ENCODE measurements at regions not wholly inside any gene's neighbourhood (a gene's known extent, or its start where the extent isn't known, plus 50 kb on each side); places are given as distances from the start of the nearest gene placed in this dataset.
"Not testable (repeated sequence)": the region's sequence is repeated elsewhere in the genome, so short reads cannot be mapped to it uniquely, and the experiment has no call there.

- no peak for DNase-seq (ENCODE audit: low read depth, low spot score)
Measured at GRCh38 chr7:131042269-131043160, 285.2 kb upstream of the MKLN1 start.

DNA sequence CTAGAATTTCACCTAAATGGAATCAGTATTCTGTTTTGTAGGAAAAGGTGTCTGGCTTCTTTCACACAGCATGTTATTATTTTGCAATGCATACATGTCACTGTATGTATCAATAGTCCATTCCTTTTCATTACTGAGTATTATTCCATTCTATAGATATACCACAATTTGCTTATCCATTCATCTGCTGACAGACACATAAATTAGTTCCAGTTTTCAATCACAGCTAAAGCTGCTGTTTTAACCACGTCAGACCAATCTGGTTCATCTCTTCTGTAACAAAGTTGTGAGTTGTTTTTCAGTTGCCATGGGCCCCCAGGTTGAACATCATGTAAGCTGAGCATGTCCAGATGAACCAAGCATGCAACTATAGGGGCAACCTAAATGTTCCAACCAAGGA, 282.1 kb upstream of the MKLN1 start:
- DNase-seq (ENCODE audit: low read depth, low spot score): no peak

DNA sequence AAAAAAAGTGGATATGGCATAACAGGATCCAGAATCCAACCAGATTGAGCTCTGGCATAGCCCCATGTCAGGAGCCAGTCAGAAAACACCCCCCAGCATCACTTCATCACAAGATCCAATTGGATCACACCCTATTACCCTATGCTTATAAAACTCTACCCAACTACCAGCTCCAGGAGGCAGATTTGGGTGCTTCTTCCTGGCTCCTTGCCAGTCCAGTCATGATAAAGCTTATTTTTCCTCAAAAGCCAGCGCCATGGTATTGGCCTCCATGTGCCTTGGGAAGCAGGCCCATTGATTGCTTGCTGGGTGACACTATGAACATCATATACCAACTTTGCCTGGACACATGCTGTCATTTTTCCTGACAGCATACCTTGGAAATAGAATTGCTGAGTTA, 281.4 kb upstream of the MKLN1 start:
- no peak for DNase-seq (ENCODE audit: low read depth, low spot score)

- DNase-seq (ENCODE audit: low read depth, low spot score): no peak
Measured at GRCh38 chr7:131047651-131048304, 279.9 kb upstream of the MKLN1 start.

- no peak for DNase-seq (ENCODE audit: low read depth, low spot score)
Measured at GRCh38 chr7:131051304-131051703, 276.4 kb upstream of the MKLN1 start.

DNA sequence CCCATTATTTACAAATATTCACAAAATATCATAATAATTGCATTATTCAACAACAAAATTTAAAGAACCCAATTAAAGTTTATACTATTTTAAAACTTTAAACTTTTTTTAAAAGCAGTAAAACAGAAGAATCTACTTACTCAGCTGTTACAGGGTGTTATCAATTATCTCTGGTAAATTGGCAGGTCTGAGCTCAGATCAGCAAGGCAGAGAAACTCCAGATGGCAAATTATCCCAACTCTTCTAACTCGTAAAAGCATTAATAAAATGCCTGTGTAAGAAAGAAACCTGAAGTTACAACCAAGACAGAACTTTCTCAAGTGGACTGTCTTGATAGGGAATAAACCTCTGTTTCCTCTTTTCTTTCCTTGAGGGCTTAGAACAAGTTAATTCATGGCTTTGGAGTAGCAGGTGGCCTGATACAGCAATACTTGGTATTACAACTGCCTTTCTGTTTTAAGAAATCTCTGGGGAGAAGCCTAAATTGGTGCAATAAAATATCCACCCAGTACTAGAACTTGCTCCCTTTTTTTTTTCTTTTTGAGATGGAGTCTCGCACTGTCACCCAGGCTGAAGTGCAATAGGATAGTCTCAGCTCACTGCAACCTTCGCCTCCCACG, 275.3 kb upstream of the MKLN1 start:
- DNase-seq (ENCODE audit: low read depth, low spot score): no peak

DNA sequence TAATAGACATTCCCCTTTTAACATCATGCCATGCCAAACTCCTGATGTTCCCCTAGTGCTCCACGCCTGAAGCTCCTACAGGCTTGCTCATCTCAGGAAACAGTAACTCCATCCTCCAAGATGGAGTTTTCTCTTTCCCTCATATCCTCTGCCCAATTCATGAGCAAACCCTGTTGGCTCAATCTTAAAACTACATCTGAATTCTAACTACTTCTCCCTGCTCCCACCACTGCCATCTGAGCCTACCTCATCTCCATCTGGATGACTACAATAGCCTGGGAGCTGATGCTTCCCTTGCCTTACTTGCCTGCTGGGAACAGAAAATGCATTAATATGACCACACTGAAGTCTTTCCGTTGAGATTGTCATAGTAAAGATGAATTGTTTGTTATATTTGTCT, 271.7 kb upstream of the MKLN1 start:
- no peak for DNase-seq (ENCODE audit: low read depth, low spot score)

- DNase-seq (ENCODE audit: low read depth, low spot score): no peak
Measured at GRCh38 chr7:131057015-131057793, 270.5 kb upstream of the MKLN1 start.

DNA sequence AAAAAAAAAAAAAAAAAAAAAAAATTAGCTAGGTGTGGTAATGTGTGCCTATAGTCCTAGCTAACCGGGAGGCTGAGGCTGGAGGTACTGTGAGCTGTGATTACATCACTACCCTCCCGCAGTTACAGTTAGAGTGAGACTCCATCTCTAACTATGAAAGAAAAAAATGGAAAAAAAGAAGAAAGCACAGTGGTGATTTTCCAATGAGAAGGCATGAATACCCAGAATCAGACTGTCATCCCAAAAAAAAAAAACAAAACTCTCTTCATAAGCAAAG, 269.9 kb upstream of the MKLN1 start:
- DNase-seq (ENCODE audit: low read depth, low spot score): no peak

- DNase-seq (ENCODE audit: low read depth, low spot score): not testable (repeated sequence)
Measured at GRCh38 chr7:131058561-131059288, 269.0 kb upstream of the MKLN1 start.

- DNase-seq (ENCODE audit: low read depth, low spot score): not testable (repeated sequence)
Measured at GRCh38 chr7:131059401-131059800, 268.3 kb upstream of the MKLN1 start.

DNA sequence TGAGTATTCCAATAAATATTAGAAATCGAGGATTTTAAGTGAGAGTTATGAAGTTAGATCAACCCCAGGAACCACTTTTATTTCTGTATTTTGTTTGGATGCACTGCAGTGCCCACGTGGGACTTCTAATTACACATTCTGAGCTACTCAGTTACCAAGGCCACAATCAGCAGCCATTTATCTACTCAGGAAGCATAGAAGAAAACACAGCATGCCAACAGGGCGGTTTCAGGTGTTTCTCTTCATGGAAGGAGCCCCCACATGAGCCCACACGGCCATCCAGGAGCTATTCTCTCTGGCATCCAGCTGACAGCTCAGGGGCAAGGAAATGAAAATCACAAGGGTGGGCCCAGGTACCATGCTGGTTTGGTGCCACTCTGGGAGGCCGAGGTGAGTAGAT, 266.5 kb upstream of the MKLN1 start:
- no peak for DNase-seq (ENCODE audit: low read depth, low spot score)

GRCh38 chr7:131061818-131062217, 265.9 kb upstream of the MKLN1 start:
- DNase-seq (ENCODE audit: low read depth, low spot score): no peak

DNA sequence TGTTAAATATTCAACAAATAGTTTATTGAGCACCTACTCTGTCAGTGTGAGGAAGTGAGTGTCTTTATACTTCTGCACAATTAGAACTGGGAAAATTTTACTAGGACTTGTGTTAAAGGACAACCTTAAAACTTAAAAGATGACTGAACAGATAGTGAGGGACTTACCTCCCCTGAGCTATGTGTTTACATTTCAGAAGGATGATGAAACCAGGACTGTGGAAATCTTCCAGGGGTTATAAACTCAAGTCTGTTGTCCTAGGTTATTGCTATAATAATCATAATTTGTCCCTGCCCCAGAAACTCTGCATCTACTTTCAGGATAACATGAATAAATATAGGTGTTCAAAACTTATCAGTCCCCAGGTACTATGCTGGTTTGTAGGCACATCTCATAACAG, 261.0 kb upstream of the MKLN1 start:
- no peak for DNase-seq (ENCODE audit: low read depth, low spot score)

GRCh38 chr7:131067220-131067619, 260.5 kb upstream of the MKLN1 start:
- no peak for DNase-seq (ENCODE audit: low read depth, low spot score)

GRCh38 chr7:131068604-131069021, 259.1 kb upstream of the MKLN1 start:
- no peak for DNase-seq (ENCODE audit: low read depth, low spot score)

GRCh38 chr7:131071786-131072504, 255.7 kb upstream of the MKLN1 start:
- no peak for DNase-seq (ENCODE audit: low read depth, low spot score)

DNA sequence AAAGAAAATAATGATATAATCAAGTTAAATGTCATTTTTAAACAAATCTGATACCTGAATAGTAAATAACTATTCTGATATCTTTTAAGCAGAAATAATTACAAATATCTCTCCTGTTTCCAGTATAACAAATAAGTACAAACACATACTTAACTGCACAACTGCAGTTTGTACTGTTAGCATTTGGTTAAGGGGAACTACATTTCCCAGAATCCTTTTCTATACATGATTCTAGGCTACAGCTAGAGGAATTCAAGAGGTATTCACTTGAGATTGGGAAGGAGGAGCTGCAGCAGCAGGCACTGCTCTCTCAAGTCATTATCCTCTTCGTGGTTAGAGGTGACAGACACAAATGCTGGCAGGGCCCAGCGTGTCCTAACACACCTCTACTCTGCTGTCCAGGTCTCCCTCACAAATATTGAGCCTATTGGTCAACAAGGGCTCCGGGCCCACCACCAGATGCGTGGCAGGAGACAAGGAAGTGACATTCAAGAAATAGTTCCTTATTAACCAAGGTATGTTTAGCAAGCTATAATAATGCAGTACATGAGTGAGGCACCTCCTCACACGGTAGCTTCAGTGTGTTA, 255.1 kb upstream of the MKLN1 start:
- DNase-seq (ENCODE audit: low read depth, low spot score): no peak

DNA sequence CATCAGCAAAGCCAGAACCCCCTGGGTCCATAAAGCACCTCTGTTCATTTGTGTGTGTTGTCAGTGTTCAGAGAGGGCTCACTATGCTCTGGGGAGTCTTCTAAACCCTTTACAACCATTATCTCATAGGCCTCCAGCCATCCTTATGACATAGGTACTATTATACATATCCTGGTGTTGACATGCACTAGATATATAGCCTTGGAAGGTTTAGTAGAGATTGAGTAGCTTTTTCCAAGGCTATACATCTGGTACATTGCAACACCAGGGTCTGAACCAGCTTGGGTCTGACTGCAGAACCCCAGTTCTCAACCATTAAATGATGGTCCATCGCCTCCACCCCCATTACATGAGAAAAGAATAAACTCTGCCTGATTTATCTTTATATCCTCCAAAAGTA, 253.6 kb upstream of the MKLN1 start:
- DNase-seq (ENCODE audit: low read depth, low spot score): no peak

GRCh38 chr7:131074585-131074984, 253.1 kb upstream of the MKLN1 start:
- no peak for DNase-seq (ENCODE audit: low read depth, low spot score)

Data from activated naive CD8-positive, alpha-beta T cell treated with anti-CD3 and anti-CD28 coated beads, Interleukin-2, amount 50 U/mL, for 16 hours (primary cell).